NCI-H1092 treated with DMSO at 0.1 percent for 48 hours (cell line): ENCODE measurements at regions not wholly inside any gene's neighbourhood (a gene's known extent, or its start where the extent isn't known, plus 50 kb on each side); places are given as distances from the start of the nearest gene placed in this dataset.

Source experiments
- DNase-seq: peaks from one replicate; lab custom pipeline; 2025; lab: John Stamatoyannopoulos, UW

DNA sequence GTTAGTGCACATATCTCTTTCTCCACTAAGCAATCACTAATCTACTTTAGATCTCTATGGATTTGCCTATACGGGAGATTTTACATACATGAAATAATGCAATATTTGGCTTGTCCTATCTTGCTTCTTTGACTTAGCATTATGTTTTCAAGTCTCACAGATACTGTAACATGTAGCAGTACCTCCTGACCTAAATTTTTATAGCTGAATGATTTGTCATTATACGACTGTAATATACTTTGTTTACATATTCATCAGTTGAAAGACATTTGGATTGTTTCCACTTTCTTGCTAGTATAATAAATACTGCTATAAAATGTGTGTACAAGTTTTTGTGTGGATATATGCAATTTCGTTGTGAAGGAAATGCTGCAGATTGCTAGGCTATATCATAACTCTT, 1520.8 kb upstream of the CDH6 start:
- no peak for DNase-seq

DNA sequence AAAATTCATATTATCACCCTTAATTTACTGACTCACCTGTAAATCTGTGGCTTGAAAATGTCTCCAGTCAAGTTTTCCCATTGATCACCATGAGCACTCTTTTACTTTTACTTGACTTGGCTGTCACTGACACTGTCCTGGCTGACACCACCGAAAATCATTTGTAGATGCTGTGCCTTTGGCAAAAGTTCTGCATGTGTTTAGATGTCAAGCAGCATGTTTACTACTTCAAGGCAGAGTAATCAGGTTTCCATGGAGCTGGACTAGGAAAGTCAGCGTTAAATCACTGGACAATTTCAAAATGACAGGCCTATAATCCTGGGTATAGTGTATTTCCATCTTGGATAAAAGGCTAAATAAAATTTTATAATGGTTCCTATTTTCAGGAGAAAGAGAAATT, 1530.6 kb upstream of the CDH6 start:
- DNase-seq: no peak

DNA sequence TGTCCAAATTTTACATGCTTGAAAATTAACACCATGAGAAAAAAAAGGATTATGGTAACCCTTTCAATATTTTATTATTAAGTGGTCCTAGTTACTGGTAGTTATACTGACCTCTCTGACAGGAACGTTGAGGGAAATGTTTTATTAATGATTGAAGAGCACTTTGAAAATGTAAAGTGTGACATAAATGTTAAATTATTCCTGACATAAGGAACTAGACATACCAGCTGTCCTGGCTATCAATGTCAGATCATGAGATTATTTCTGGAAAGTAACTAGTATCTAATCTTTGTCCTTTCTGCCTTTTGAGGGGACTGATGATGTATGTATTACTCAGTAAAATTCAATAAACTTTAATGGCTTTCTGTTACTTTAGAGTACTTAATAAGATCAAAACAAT, 1538.5 kb upstream of the CDH6 start:
- no peak for DNase-seq

DNA sequence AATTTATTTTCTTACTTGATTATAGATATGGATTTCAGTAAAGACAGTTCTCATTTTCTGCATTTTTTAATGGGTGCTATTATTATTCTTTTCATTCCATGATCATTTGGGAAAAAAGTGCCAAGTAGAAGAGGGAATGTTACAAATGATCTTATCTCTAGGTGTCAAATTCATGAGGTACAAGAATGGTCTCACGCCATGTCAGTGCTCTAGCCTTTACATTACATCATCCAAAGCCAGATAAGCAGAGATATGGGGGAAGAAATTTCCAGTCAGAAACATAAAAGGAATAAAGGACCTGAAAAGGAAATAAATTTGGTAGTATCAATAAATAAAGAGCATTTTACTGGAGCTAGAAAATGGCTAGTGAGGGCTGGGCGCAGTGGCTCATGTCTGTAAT, 1544.2 kb upstream of the CDH6 start:
- DNase-seq: no peak

DNA sequence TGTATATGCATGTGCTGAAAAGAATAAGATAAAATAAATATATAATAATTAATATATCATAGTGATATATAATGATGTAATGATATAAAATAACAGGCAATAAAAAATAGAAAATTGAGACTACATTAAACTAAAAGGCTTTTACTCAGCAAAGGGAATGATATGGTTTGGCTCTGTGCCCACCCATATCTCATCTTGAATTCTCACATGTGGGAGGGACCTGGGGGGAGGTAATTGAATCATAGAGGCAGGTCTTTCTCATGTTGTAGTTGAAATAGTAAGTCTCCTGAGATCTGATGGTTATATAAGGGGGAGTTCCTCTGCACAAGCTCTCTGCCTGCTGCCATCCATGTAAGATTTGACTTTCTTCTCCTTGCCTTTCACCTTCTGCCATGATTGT, 1550.9 kb upstream of the CDH6 start:
- no peak for DNase-seq

DNA sequence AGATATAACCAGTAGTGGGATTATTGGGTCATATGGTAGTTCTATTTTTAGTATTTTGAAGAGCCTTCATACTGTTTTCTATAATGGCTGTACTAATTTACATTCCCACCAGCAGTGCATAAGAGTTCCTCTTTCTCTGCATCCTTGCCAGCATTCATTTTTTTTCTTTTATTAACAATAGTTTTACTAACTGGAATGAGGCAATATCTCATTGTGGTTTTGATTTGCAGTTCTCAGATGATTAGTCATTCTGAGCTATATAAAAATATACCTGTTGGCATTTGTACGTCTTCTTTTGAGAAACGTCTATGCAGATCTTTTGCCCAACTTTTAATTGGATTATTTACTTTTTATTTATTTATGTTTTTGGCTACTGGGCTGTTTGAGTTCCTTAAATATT, 1579.3 kb upstream of the CDH6 start:
- DNase-seq: no peak

DNA sequence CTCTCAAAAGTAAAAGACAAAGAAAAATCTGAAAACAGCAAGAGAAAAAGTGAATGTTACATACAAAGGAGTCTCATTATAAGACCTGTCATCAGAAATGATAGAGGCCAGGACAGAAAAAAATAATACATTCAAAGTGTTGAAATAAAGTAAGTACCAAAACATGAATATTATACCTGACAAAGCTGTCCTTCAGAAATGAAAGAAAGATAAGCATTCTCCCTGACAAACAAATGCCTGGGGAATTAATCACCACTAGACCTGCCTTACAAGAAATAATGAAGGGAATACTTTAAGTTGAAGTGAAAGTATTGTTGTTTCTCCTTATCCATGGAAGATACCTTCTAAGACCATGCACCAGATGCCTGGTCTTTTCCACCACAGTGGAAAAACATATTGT, 1605.2 kb upstream of the CDH6 start:
- DNase-seq: no peak

DNA sequence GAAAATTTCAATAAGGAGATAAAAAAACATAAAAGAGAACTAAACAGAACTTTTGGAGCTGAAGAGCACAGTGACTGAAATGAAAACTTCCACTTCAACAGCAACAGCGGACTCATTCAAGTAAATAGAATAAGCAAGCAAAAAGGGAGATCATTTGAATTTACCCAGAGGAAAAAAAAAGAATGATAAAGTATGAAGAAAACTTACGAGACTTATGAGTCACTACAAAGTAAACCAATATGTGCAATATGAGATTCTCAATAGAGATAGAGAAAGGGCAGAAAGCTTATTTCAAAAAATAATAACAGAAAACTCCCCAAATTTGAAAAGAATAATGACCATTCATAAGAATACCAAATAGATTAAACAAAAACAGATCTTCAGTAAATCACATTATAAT, 1605.7 kb upstream of the CDH6 start:
- no peak for DNase-seq

DNA sequence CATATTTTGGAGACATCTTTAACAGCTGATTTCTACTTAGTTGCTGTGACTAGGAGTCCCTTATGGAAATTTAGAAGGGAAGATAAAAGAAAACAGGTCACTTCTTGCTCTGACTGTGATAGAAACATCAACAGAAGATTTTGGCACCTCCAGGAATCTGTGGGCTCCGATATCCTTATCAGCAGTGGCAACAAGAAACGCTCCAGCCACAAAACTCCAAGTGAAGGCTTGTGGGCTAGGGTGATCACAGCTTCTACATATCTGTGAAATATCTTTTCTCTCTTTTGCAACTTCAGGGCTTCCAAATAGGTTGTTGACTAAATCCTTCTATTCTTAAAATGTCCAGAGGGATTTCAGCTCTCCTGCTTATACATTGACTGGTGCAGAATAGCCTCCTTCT, 1625.5 kb upstream of the CDH6 start:
- DNase-seq: no peak

DNA sequence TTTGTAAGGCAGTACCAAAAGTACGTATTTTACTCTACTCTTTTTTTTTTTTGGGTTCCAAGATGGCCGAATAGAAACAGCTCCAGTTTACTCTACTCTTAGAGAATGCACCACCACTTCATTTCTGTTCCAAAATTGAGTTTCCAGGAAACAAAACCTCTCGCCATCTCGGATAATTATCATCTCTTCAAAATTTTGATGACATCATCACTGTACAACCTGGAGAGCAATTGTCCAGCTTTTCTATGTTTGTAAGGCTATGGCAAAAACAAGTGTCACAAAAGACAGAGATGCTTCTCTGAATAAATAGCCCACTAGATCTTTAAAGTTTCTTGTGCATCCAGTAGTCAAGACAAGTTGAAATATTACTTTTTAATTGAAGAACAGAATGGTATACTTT, 1631.9 kb upstream of the CDH6 start:
- DNase-seq: no peak

DNA sequence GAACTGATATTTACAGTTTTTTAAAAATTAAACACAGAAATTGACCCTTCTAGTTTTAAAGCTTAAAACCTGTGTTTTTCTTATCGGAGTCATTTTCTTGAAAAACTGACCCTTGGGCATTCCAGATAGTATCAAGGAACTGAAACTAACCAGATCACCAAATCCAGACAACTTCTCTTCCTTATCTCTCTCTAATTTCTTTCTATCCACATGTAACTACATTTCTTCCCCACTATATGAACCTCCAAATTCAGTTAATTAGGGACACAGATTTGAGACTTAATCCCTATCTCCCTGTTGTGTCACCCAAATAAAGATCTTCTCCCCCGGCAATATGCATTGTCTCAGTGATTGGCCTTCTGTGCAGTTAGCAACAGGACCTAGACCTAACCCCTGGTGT, 1643.0 kb upstream of the CDH6 start:
- no peak for DNase-seq

DNA sequence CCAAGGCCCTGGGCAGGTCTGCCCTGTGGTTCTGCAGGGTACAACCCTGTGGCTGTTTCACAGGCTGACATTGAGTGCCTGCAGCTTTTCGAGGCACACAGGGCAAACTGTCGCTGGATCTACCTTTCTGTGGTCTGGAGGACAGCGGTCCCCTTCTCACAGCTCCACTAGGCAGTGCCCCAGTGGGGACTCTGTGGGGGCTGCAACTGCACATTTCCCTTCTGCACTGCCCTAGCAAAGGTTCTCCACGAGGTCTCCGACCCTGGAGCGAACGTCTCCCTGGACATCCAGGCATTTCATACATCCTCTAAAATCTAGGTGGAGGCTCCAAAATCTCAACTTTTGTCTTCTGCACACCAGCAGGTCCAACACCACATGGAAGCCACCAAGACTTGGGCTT, 1645.2 kb upstream of the CDH6 start:
- DNase-seq: no peak

DNA sequence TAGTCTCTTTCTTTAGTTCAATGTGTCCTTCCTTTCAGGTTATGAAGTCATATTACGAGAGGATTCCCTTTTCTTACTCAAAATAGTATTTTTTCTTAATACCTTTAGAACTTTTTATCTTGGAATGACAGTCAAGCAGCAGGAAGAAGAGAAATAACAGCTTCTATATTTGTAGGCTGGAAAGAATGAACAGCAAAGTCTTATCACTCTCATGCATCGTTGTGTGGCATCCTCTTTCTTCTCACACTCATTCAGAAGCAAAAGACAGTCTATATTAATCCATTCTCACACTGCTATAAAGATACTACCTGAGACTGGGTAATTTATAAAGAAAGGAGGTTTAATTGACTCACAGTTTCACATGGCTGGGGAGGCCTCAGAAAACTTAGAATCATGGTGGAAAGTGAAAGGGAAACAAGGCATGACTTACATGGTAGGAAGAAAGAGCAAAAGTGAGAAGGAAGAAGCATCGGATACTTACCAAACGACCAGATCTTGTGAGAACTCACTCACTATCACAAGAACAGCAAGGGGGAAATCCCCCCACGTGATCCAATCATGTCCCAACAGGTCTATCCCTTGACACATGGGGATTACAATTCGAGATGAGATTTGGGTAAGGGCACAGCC, 1646.1 kb upstream of the CDH6 start:
- no peak for DNase-seq

DNA sequence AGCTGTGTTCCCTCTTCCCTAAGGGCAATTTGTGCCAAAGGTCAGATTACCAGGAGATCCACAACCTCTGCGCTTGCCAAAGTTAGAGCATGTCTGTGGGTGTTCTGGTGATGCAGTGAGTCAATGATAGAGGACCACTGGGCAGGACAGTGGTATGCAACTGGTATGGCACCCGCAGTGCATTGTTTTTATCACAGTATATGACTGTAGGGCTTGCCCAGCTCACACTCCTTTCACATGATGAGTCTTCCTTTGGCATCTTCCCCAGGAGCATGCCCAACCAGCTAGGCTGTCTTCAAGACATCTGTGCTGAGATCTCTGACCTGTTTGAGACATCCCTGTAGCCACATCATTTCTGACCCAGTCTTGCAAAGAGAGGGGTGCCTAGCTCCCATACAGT, 1650.0 kb upstream of the CDH6 start:
- no peak for DNase-seq

DNA sequence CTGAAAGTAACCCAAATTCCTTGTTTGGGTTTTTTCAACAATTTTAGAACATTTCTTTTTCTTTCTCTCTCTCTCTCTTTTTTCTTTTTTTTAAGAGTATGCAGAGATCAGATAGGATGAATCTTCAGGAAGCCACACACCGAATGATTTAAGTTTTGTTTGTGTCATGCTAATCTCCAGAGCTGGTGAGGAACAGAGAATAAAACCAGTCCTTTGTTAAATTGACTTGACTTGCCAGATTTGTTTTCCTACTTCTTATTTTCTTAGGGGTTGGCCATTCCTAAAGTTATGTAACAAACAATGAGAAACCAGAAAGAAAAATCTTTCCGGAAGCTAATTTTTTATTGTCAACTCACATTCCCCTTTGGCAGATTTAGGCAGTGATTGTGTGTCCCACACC, 1669.3 kb upstream of the CDH6 start:
- DNase-seq: no peak

DNA sequence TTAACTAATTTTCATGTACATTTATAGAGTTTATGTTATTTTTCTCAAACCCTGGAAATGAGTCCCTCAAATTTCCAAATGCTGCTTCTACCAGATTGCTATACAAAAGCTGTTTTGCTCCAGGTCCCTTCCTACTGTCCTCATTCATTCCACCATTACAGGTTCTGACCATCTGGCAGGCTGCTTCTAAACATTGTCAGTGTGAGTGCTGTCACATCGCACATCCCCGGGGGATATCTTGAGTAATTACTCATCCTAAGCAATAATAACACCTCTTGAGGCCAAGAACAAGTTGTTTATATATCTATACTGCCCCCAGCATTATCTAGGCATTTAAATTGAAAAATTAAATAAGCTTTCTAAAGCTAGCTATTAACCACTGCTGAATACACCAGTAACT, 1675.3 kb upstream of the CDH6 start:
- DNase-seq: no peak

DNA sequence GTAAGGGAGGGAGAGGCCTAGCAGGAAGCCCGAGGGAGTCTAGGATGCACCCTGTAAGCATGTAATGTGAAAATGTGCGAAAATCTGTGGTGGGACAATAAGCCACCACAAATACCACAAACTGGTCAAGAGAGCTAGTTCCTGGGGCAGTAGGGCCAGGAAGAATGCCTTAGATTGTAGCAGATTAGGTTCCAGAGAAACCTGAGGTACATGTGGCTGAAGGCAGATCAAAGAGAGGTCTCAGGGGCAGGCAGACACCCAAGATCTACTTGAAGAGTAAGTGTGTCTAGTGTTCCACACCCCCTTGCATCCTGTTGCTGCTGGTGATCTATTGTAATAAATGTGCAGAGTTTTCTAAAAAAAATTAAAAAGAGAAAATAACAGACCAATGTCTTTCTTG, 1677.3 kb upstream of the CDH6 start:
- DNase-seq: no peak

DNA sequence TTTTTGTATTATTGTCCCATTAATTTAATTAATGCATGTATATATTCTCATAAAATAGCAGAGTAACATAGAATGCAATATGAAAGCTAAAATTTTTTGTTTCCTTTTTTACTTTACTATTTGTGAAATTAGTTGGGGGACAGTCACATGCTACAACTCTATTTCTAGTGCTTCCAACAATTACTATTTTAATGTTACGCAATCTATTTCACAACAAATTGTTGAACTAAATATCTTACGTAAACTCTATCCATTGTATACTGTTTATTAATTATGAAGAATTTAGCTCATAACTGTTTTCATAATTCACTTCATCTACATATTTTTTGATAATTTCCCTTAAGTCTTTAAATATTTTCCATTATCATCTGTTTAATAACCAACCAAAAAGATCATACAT, 1685.4 kb upstream of the CDH6 start:
- DNase-seq: no peak

DNA sequence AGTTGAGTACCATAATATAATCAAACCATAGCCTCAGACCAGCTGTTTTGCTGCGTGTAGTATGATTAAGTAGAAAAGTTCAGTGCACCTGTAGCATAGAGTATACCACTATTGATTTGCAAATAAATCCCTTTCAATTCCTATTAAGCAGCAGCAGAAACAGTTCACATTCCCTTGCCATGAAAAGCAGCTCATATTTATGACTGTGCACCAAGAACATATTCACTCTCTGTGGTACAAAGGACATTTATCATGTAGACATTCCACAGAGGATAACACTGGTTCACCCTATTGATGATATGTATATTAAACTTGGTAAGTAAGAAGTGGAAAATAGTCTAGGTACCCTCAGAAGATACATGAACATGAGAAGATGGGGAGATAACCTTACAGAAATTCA, 1689.1 kb upstream of the CDH6 start:
- DNase-seq: no peak

DNA sequence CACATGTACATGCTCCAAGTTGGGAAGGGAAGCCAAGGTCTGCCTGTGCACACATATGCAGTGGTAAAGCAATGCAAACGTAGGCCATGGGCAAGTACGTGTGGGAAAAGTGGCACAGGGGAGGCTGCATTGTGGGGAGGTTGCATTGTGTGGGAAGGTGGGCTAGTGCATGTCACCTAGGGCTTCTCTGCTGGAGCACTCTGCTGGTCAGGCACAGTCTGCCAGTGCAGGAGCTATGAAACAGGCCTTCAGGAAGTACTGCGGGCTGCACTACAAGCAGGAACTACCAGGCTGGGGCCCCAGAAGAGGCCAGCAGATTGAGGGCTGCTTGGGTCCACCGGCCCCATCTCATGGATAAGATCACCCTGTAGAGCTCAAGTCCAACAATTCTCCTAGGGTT, 1694.6 kb upstream of the CDH6 start:
- no peak for DNase-seq

DNA sequence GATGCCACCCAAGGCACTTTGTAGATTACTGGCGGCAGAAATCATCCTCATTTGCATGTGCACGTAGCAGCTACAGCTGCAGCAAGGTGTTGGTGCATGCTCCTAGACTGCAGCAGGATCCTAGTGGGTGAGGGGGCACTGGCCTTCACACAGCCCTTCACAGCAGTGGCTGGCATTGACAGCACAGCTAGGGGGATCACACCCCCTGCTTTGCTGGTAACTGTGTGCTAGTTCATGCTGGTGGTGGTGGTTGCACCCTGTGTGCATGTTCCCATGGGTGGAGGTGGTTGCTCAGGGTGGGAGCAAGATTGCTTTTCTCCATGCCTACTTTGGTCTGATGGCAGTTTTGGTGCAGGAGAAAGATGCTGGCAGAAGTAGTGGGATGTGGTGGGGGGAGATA, 1695.1 kb upstream of the CDH6 start:
- DNase-seq: no peak

DNA sequence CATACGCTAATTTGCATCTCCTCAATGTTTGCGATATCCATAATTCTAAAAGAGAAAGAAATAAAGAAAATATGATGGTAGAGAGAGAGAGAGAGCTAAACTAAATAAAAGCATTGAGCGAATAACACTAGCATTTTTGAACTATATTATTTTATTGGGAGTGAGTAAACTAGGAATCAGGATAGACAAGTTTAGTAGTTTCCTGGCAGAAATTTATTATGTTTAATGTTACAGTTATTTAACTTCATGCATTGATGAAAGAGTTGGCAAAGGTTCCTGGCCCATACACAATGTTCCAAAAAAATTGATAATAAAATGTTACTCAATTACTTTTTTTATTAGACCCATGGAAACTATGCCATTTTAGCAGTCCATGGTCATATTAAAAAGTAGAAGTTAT, 1708.2 kb upstream of the CDH6 start:
- no peak for DNase-seq

DNA sequence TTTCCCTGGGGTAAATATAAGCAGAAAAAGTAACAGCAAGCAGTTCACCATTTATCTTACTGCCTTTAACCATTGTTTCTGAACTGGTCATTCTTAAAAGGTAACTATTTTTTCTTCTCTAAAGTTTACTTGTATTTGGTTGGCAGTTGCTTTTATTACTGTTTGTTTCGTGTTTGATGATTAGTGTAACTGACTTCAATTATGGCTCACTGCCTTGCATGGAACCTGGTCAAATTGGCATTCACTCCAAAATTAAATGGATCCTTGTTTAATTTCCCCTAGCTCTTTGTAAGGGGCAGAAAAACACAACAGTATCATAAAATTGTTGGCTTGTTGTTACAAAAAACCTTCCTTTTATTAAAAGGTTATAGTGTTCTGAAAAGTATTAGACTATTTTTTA, 1723.9 kb upstream of the CDH6 start:
- no peak for DNase-seq

DNA sequence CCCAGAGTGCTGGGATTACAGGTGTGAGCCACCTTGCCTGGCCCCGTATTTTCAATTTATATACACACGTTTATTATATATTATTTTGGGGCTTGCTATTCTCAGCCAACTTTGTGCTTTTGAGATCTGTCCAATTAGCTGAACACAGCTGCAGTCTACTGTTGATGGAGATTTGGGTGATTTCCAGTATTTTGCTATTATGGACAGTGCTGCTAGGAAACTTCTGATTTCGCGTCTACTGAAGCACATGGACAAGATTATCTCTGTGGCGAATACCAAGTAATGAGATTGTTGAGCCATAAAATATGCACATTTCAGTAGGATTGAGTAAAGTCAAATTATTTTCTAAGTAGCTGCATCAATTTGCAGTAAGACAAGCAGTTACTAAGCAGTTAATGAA, 1731.2 kb upstream of the CDH6 start:
- DNase-seq: no peak

DNA sequence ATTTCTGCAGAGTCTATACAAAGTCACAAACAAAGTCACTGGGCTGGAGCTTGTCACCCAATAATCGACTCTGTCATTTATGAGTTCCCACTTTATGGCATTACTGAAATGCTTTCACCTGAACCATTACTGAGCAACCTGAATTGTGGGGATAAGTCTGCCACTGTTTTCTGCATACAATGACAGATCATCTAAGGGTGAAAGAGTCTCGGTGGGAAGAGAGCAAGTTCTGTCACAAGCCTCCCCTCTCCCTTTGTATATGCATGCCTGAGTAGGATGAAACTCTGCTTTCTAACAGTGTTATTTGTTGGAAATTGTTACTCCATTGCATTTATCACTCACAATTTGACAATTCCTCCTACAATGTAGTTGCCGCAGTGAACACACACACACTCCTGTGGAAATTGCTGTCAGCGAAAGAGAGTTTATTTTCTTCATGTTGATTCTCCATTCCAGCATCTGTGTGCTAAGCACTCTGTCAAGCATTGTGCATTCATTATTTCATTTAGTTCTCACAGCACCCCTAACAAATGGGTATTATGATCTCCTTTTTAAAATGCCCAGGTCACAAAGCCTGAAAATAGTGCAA, 1732.4 kb upstream of the CDH6 start:
- DNase-seq: no peak
